Right ventricle myocardium superior (tissue), 1 donor: ENCODE measurements at regions not wholly inside any gene's neighbourhood (a gene's known extent, or its start where the extent isn't known, plus 50 kb on each side); places are given as distances from the start of the nearest gene placed in this dataset.
A peak's percentile ranks its signal among the peaks of the same experiment; 100 is the strongest.

Experiments
- ATAC-seq: fragments of 200-7000 bp; cut with Tn5 transposase; one replicate; pipeline ENCODE4 v1.9.1; 2020; ENCODE audit warnings: mild to moderate bottlenecking; ENCODE audit not compliant: poor library complexity
- DNase-seq: peaks from one replicate; pipeline ENCODE4 v3.0.0-alpha.2; 2020
- intact Hi-C: fragments of 100-400 bp; cut with DNase I; formaldehyde crosslinking; loops from one replicate; pipeline ENCODE4 v1.11.2; 2022
- donor health status: DM: no; HTN: yes; CAD: no; lungs with severe emphysema.

GRCh38 chr4:89404530-89404929 is 96.9 kb upstream of the GPRIN3 start:
- DNase-seq: no peak
- ATAC-seq: no peak
- intact Hi-C loops: no loop called here

DNA sequence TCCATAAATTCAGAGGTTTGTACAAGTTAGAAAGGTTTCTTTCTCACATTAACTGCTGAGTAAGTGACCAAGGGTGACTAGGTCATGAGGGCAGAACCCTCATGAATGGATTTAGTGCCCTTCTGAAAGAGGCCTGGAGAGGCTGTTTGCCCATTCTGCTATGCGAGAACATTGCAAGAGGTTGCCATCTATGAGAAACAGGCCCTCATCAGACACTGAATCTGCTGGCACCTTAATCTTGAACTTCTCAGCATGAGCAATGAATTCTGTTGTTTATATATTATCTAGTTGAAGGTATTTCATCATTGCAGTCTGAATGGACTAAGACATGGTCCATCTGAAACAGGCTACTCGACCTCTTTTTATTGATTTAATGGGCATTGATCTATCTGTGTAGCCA is 96.2 kb upstream of the GPRIN3 start:
- intact Hi-C loops: no loop called here
- no peak for DNase-seq
- no peak for ATAC-seq

DNA sequence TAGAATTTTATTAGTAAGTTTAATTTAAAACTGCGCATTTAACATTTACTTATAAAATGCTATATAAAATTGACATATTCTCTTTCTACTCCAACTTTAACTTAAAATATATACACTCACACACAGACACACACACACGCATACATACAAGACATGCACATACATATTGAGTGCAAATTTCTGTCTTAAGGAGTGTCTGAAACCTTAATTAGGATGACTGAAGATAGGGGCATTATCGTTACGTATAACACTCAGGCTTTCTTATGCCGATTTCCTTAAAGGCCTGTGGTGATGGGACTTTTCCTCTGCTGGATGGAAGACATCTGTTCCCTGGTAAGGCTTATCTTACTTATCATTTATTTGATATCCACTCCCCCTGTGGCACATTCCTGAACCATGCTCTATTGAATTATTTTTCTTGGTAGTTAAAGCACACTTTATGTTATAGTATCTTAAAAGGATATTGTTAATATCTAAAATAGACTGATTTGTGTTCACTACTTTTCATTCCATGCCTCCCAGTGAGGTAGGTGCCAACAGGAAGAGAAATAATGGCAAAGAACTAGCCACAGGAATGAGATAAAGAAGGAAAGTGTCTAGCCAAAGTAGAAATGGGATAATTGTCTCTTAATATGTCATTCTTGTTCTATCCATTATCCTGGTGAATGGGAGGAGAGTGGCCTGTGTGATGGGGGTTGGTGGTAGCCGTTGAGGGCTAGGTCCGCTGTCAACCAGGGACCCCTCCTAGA is 92.9 kb upstream of the GPRIN3 start:
- intact Hi-C loops: no loop called here
- ATAC-seq (no peak), DNase-seq (no peak)

GRCh38 chr4:89398644-89399043 is 91.0 kb upstream of the GPRIN3 start:
- no peak for DNase-seq
- intact Hi-C loops: no loop called here
- no peak for ATAC-seq

GRCh38 chr4:89398146-89398545 is 90.5 kb upstream of the GPRIN3 start:
- DNase-seq: no peak
- intact Hi-C loops: no loop called here
- ATAC-seq: no peak

- ATAC-seq: no peak
- intact Hi-C loops: no loop called here
Observed at GRCh38 chr4:89397441-89397840, 89.8 kb upstream of the GPRIN3 start.

GRCh38 chr4:89382439-89382838 is 74.8 kb upstream of the GPRIN3 start:
- intact Hi-C loops: no loop called here

More at GRCh38 chr4:89397441-89397840, 89.8 kb upstream of the GPRIN3 start:
- DNase-seq: no peak

GRCh38 chr4:89380980-89381379 is 73.4 kb upstream of the GPRIN3 start:
- ATAC-seq: no peak
- intact Hi-C loops: no loop called here

More at GRCh38 chr4:89382439-89382838, 74.8 kb upstream of the GPRIN3 start:
- DNase-seq (no peak), ATAC-seq (no peak)

GRCh38 chr4:89379511-89380044 is 72.0 kb upstream of the GPRIN3 start:
- no peak for ATAC-seq
- intact Hi-C loops: no loop called here
- DNase-seq: no peak

More at GRCh38 chr4:89380980-89381379, 73.4 kb upstream of the GPRIN3 start:
- no peak for DNase-seq

- ATAC-seq: no peak
- DNase-seq: no peak
- intact Hi-C loops: no loop called here
Observed at GRCh38 chr4:89373394-89373793, 65.8 kb upstream of the GPRIN3 start.

DNA sequence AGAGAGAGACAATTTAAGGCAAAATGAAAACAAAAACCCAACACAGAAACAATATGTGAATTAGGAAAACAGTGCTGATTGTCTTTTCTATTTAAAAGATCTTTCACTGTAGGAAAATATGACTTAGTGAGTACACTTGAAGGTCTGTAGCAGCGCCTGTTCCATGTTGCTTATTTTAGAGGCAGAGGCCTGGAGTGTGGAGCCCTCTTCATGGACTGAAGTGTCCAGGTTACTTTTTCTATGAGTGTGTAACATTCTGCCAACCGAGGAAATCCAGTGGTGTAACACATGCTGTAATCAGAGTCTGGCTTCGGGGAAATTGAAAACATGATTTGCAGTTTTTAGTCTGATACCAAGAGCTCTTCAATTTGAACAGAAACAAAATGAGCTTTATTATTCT is 64.0 kb upstream of the GPRIN3 start:
- ATAC-seq (peak; percentile 55), DNase-seq (no peak)
- intact Hi-C loops: no loop called here

DNA sequence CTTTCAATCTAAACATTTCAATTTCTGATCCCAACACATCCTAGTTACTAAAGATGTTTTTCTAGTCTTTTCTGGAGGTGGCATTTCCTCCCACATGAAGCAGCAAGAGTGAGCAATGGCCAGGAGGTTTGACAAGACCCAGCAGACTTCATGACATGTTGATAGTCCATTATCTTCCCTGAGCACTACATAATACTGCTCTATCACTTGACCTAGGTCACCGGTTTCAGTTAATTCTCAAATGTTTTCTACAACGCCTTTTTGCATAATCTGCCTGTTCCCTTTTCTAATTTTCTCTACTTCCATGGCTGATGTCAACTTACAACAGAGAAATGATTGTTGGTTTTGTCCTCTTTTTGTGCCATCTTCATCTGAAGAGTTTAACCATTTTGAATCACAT is 62.0 kb upstream of the GPRIN3 start:
- ATAC-seq: no peak
- no peak for DNase-seq
- intact Hi-C loops: no loop called here

DNA sequence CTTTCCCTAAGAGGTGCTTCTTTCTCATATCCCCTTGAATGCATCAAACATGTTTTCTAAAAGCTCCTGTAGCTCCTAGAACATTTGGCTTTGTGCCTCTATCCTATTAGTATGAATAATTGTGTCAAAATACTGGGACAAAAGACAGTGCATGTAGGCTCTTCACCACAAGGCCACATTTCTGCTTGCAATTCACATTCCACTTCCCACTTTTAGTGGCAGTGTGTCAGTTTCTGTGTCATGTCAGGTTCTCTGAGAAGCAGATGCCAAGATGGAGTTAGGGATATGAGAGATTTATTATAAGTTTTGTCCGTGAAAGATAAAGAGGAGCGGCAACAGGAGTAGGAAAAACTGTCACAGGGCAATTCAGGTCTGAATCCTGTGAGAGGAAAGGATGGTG is 61.3 kb upstream of the GPRIN3 start:
- intact Hi-C loops: no loop called here
- DNase-seq (no peak), ATAC-seq (no peak)

DNA sequence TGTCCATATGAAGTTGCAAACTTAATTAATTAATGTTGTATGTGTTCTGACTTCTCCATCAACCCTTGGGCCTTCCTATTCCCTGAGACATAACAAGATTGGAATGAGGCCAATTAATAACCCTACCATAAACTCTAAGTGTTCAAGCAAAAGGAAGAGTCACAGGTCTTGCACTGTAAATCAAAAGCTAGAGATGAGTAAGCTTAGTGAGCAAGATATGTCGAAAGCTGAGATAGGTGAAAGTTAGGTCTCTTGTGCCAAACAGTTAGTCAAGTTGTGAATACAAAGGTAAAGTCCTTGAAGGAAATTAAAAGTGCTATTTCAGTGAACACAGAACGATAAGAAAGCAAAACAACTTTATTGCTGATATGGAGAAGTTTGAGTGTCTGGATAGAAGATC is 58.2 kb upstream of the GPRIN3 start:
- intact Hi-C loops: no loop called here
- ATAC-seq (no peak), DNase-seq (no peak)

DNA sequence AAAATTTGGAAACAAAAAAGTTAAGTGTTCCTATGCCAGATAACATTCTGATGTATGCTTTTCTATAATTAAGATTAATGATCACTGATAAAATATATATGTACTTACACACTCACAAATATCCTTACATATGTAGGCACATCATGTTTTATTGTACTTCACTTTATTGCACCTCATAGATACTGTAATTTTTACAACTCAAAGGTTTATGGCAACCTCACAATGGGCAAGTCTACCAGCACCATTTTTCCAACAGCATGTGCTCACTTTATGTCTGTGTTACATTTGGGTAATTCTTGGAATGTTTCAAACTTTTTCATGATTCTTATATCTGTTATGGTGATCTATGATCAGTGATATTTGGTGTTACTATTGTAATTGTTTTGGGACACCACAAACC is 57.8 kb upstream of the GPRIN3 start:
- intact Hi-C loops: no loop called here
- ATAC-seq: no peak
- DNase-seq: no peak

DNA sequence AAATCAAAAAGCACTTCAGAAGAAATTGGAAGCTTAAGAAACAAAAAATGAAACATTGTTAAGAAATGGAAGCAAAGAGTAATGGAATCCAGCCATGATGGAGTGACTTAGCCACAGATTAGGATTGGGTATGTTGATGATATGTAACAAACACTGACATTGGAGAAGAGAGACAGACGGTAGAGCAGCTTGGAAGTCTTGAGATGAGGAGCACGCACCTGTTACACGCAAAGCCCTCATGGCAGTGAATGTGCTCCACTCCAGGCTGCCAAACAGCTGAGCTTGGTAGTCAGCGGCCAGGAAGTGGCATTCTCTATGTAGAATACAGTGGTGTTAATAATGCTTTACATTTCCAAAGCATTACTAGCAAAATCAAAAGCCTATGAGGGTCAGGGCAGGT is 56.9 kb upstream of the GPRIN3 start:
- intact Hi-C loops: no loop called here
- no peak for ATAC-seq
- DNase-seq: no peak

- ATAC-seq (no peak), DNase-seq (no peak)
- intact Hi-C loops: no loop called here
Observed at GRCh38 chr4:89363786-89364185, 56.2 kb upstream of the GPRIN3 start.

DNA sequence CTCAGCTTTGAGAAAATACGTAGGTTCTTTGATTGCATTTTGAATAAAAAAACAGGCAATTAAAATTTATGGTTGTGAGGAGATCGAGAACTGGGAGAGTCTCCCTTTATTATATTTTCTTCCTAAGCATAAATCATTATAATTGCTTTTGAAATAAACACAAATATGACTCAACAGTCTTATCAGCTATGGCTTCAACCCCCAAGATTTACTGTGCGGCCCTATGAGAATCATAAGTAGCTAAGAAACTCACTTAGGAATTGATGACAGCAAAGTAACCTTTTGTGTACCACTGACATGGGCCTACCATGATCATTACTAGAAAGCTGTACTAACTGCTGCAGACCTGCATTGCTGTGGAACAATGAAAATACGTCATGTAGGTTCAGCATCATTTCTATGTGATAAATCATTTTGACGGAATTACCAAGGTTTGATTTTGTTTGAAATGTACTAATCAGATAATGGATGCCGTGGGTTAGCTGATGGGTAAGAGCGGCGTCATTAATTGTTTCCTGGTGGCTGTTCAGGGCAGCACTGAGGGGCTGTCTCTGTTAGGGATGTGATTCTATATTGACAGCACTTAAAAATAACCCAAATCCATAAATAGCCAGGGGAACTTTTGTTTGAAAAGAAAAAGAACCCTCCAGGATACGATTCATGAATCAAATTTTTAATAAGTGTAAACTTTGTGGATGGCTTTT is 51.5 kb upstream of the GPRIN3 start:
- ATAC-seq: no peak
- no peak for DNase-seq

GRCh38 chr4:89357787-89358186 is 50.2 kb upstream of the GPRIN3 start:
- no peak for ATAC-seq
- intact Hi-C loops: no loop called here
- DNase-seq: no peak

More for the DNA sequence above, 51.5 kb upstream of the GPRIN3 start:
- intact Hi-C loops: no loop called here
